ENCODE measurements at regions not wholly inside any gene's neighbourhood (a gene's known extent, or its start where the extent isn't known, plus 50 kb on each side); places are given as distances from the start of the nearest gene placed in this dataset.

GRCh38 chr5:105330185-105330584 lies 1767.6 kb upstream of the NUDT12 start:
- no peak overlapping the region for H3K4me3 ChIP-seq
- intact Hi-C loops (cut with DNase I), result no loop called here
- no peaks in the 10 kb centered on the region for H3K4me1 ChIP-seq
- no peaks in the 10 kb centered on the region for H3K27me3 ChIP-seq
- ATAC-seq (no peak), DNase-seq (no peak)
- H3K36me3 ChIP-seq, result no peaks in the 10 kb centered on the region
- H3K27ac ChIP-seq, result no peak overlapping the region
- H3K9me3 ChIP-seq, result no peaks in the 10 kb centered on the region
- no peak for TF ChIP-seq CTCF (IDR thresholded peaks at IDR 0.05)

- DNase-seq (no peak), ATAC-seq (no peak)
- no peak overlapping the region for H3K27ac ChIP-seq
- no peaks in the 10 kb centered on the region for H3K9me3 ChIP-seq
- TF ChIP-seq CTCF (IDR thresholded peaks at IDR 0.05), result no peak
- no peaks in the 10 kb centered on the region for H3K27me3 ChIP-seq
- no peak overlapping the region for H3K4me3 ChIP-seq
- intact Hi-C loops (cut with DNase I), result no loop called here
- no peaks in the 10 kb centered on the region for H3K36me3 ChIP-seq
- H3K4me1 ChIP-seq, result no peaks in the 10 kb centered on the region
These were observed 1742.3 kb upstream of the NUDT12 start for GRCh38 chr5:105304859-105305258.

GRCh38 chr5:105288946-105289345 lies 1726.4 kb upstream of the NUDT12 start:
- Histone ChIP-seq H3K4me1 (no peaks in the 10 kb centered on the region), H3K36me3 (no peaks in the 10 kb centered on the region), H3K27me3 (no peaks in the 10 kb centered on the region), H3K27ac (no peak overlapping the region), H3K4me3 (no peak overlapping the region), H3K9me3 (no peaks in the 10 kb centered on the region)
- TF ChIP-seq CTCF (IDR thresholded peaks at IDR 0.05), result no peak
- no peak for DNase-seq
- intact Hi-C loops (cut with DNase I), result no loop called here
- no peak for ATAC-seq

- Histone ChIP-seq H3K27me3 (no peaks in the 10 kb centered on the region), H3K4me1 (no peaks in the 10 kb centered on the region), H3K36me3 (no peaks in the 10 kb centered on the region), H3K9me3 (no peaks in the 10 kb centered on the region), H3K4me3 (no peak overlapping the region), H3K27ac (no peak overlapping the region)
- intact Hi-C loops (cut with DNase I), result no loop called here
- no peak for TF ChIP-seq CTCF (IDR thresholded peaks at IDR 0.05)
- ATAC-seq, result no peak
- no peak for DNase-seq
These were observed 1720.5 kb upstream of the NUDT12 start for GRCh38 chr5:105283134-105283533.

GRCh38 chr5:105274079-105274478 lies 1711.5 kb upstream of the NUDT12 start:
- intact Hi-C loops (cut with DNase I), result no loop called here

More at GRCh38 chr5:105274079-105274478, 1711.5 kb upstream of the NUDT12 start:
- ATAC-seq (no peak), DNase-seq (no peak)
- no peaks in the 10 kb centered on the region for H3K9me3 ChIP-seq
- H3K4me1 ChIP-seq, result no peaks in the 10 kb centered on the region
- TF ChIP-seq CTCF (IDR thresholded peaks at IDR 0.05), result no peak
- H3K27me3 ChIP-seq, result no peaks in the 10 kb centered on the region
- H3K4me3 ChIP-seq, result no peak overlapping the region
- no peaks in the 10 kb centered on the region for H3K36me3 ChIP-seq
- no peak overlapping the region for H3K27ac ChIP-seq
